Gastrocnemius medialis (tissue), 4 donors: ENCODE measurements at regions not wholly inside any gene's neighbourhood (a gene's known extent, or its start where the extent isn't known, plus 50 kb on each side); places are given as distances from the start of the nearest gene placed in this dataset.

Source experiments
- ATAC-seq, 2 donors: fragments of 150-250 bp; one replicate each; pipeline ENCODE4 v1.9.1; 2016
- DNase-seq, 2 donors: peaks; one replicate each; pipeline ENCODE4 v3.0.0-alpha.2; 2019
- H3K27ac ChIP-seq, 4 donors: fragments of 200-600 bp; sonication (generic); 1 replicate in 1 of 4; 2 replicates in 3 of 4; pipeline ENCODE4 v1.5.1; 2016 to 2018; ENCODE audit warnings: mild to moderate bottlenecking in 2 of 4, moderate library complexity in 1 of 4
- H3K27me3 ChIP-seq, 3 donors: fragments of 200-600 bp; sonication (generic) in 2 of 3; 1 replicate in 1 of 3; 2 replicates in 2 of 3; pipeline versions ENCODE4 v1.5.1 to v1.6.0; 2016 to 2019; ENCODE audit warnings: mild to moderate bottlenecking in 1 of 3, moderate library complexity in 1 of 3
- H3K36me3 ChIP-seq, 2 donors: fragments of 200-600 bp; sonication (generic) in 1 of 2; one replicate each; pipeline ENCODE4 v1.5.1; 2017 to 2018
- H3K4me1 ChIP-seq, 2 donors: fragments of 200-600 bp; sonication (generic) in 1 of 2; one replicate each; pipeline ENCODE4 v1.5.1; 2016 to 2017; ENCODE audit warnings: mild to moderate bottlenecking in 2 of 2
- H3K4me3 ChIP-seq, 4 donors: fragments of 200-600 bp; sonication (generic) in 3 of 4; 1 replicate in 1 of 4; 2 replicates in 3 of 4; pipeline ENCODE4 v1.5.1; 2016 to 2019; ENCODE audit warnings: mild to moderate bottlenecking in 2 of 4
- H3K9me3 ChIP-seq, 3 donors: fragments of 200-600 bp; sonication (generic) in 2 of 3; 1 replicate in 1 of 3; 2 replicates in 2 of 3; pipeline ENCODE4 v1.5.1; 2016 to 2019
- POLR2A ChIP-seq, 2 donors: fragments of 450-650 bp; IDR thresholded peaks; one replicate each; pipeline ENCODE4 v1.6.1; 2017; ENCODE audit warnings: antibody characterized with exemption in 2 of 2, mild to moderate bottlenecking in 2 of 2, moderate library complexity in 2 of 2
- in situ Hi-C, 4 donors: fragments of 200-750 bp; cut with MboI; loops; one replicate each; pipeline versions ENCODE4 v1.15.0 to v1.8.0; 2017; ENCODE audit warnings: low sequenced_read_pairs in 4 of 4
- intact Hi-C: fragments of 100-400 bp; cut with DNase I; formaldehyde crosslinking; loops from one replicate; pipeline ENCODE4 v1.15.1; 2023; ENCODE audit warnings: low total_unique reads
- TF ChIP-seq, protein P1 (sequence below), 5 experiments: fragments of 450-650 bp in 3 of 5; fragments of 200-600 bp in 2 of 5; sonication (generic) in 2 of 5; IDR thresholded peaks in 4 of 5; conservative IDR thresholded peaks in 1 of 5; 1 replicate in 4 of 5; 2 replicates in 1 of 5; pipeline ENCODE4 v1.5.1; 2016 to 2019; ENCODE audit warnings: antibody characterized with exemption in 5 of 5, mild to moderate bottlenecking in 3 of 5, moderate library complexity in 3 of 5

DNA sequence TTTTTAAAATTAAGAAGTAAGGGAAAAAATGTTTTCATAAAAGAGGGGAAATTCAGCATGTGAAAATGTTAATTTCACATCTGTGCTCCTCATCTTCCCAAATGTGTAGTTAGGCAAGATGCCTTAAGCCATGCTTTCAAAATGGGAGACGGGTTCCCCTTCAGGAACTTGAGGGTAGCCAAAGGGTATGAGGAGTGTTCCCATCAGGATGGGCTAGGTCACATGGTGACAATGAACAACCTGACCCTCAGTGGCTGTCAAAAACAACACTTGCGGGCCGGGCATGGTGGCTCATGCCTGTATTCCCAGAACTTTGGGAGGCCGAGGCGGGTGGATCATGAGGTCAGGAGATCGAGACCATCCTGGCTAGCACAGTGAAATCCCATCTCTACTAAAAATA, 178.0 kb downstream of the ACTL7B start:
- no peaks in the 10 kb centered on the region for H3K36me3 ChIP-seq
- ATAC-seq (no peak), DNase-seq (no peak)
- H3K4me3 ChIP-seq: no peak overlapping the region
- no peaks in the 10 kb centered on the region for H3K27me3 ChIP-seq
- in situ Hi-C loops (no loop called here), intact Hi-C loops (no loop called here)
- no peaks in the 10 kb centered on the region for H3K4me1 ChIP-seq
- TF ChIP-seq POLR2A (IDR thresholded peaks at IDR 0.05): no peak
- TF ChIP-seq, protein P1, sequence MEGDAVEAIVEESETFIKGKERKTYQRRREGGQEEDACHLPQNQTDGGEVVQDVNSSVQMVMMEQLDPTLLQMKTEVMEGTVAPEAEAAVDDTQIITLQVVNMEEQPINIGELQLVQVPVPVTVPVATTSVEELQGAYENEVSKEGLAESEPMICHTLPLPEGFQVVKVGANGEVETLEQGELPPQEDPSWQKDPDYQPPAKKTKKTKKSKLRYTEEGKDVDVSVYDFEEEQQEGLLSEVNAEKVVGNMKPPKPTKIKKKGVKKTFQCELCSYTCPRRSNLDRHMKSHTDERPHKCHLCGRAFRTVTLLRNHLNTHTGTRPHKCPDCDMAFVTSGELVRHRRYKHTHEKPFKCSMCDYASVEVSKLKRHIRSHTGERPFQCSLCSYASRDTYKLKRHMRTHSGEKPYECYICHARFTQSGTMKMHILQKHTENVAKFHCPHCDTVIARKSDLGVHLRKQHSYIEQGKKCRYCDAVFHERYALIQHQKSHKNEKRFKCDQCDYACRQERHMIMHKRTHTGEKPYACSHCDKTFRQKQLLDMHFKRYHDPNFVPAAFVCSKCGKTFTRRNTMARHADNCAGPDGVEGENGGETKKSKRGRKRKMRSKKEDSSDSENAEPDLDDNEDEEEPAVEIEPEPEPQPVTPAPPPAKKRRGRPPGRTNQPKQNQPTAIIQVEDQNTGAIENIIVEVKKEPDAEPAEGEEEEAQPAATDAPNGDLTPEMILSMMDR (IDR thresholded peaks at IDR 0.05 in 4 of 5, conservative IDR thresholded peaks at IDR 0.05 in 1 of 5): no peak
- H3K27ac ChIP-seq: no peak overlapping the region
- no peaks in the 10 kb centered on the region for H3K9me3 ChIP-seq

DNA sequence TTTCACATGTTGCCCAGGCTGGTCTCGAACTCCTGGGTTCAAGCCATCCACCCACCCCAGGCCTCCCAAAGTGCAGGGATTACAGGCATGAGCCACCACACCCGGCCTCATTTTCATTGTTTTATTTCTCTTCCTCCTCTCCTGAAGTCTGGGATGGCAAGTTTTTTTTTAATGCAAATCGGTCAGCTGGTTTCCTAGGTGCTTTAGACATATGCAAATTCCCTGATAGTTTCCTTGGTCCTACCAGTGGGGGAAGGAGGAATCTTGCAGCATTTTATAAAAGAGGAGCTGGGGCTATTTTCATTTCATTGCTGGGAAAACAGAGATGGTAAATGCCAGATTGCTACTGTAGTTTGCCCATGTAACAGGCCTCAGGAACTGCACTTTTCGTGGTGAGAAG, 179.4 kb downstream of the ACTL7B start:
- H3K9me3 ChIP-seq: no peaks in the 10 kb centered on the region
- no peaks in the 10 kb centered on the region for H3K27me3 ChIP-seq
- ATAC-seq (no peak), DNase-seq (no peak)
- H3K4me1 ChIP-seq: no peaks in the 10 kb centered on the region
- H3K27ac ChIP-seq: no peak overlapping the region
- intact Hi-C loops (no loop called here), in situ Hi-C loops (no loop called here)
- TF ChIP-seq POLR2A (IDR thresholded peaks at IDR 0.05): no peak
- H3K36me3 ChIP-seq: no peaks in the 10 kb centered on the region
- no peak overlapping the region for H3K4me3 ChIP-seq

DNA sequence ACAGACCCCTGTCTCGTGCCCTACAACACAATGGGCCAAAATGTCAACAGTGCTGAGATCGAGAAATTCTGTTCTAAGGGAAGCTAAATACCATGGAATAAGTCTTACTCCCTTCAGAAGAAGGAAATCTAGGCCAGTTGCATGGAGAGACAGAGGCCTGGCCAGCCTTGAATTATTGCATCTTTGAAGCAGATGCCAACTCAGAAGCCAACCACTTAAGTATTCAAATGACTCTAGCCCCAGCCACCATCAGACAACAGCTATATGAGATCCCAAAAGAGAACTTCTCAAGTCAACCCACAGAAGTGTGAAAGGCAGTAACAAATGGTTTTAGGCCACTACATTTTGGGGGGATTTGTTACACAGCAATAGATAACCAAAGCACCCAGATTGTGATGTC, 180.1 kb downstream of the ACTL7B start:
- intact Hi-C loops: no loop called here
- Histone ChIP-seq H3K27me3 (no peaks in the 10 kb centered on the region), H3K4me1 (no peaks in the 10 kb centered on the region), H3K4me3 (no peak overlapping the region), H3K36me3 (no peaks in the 10 kb centered on the region), H3K9me3 (no peaks in the 10 kb centered on the region), H3K27ac (no peak overlapping the region)
- in situ Hi-C loops: no loop called here
- TF ChIP-seq, protein P1 (IDR thresholded peaks at IDR 0.05 in 4 of 5, conservative IDR thresholded peaks at IDR 0.05 in 1 of 5): no peak
- TF ChIP-seq POLR2A (IDR thresholded peaks at IDR 0.05): no peak
- DNase-seq (no peak), ATAC-seq (no peak)

DNA sequence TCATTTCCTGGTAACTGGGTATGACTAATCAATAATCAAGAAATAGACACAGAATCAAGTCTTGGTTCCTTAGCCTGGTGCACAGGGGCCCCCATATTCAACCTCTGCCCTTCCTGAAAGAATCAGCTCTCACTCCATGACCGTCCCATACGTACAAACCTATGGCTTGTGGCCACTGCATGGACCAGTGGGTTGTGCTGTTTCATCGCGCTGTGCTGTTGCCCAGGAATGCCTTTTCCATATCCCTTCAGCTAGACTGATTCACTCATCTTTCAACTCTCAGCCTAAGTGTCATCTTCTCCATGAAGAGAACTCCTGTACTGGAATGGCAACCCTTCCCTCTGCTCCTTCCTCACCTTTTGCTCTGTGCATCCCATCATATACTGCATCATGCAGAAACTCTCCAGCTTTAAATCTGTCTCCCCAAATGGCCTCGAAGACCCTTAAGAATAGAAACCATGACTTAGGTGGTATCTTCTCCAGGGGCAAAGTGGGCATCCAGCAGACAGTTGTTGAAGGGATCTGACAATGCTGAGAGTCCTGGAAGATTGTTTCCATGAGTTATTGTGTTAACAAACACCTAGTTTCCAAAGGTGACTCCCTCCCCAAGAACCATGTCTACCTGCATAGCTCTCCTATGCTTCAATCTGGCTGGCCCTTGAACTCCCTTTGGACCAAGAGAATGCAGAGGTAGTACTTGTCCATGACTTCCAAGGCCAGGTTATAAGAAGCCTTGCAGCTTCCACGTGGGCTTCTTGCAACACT, 180.8 kb downstream of the ACTL7B start:
- H3K27me3 ChIP-seq: no peaks in the 10 kb centered on the region
- no peaks in the 10 kb centered on the region for H3K36me3 ChIP-seq
- ATAC-seq (no peak), DNase-seq (no peak)
- in situ Hi-C loops: no loop called here
- intact Hi-C loops: no loop called here
- no peaks in the 10 kb centered on the region for H3K9me3 ChIP-seq
- no peaks in the 10 kb centered on the region for H3K4me1 ChIP-seq
- H3K27ac ChIP-seq: no peak overlapping the region
- H3K4me3 ChIP-seq: no peak overlapping the region
- TF ChIP-seq, protein P1 (IDR thresholded peaks at IDR 0.05 in 4 of 5, conservative IDR thresholded peaks at IDR 0.05 in 1 of 5): no peak
- TF ChIP-seq POLR2A (IDR thresholded peaks at IDR 0.05): no peak

DNA sequence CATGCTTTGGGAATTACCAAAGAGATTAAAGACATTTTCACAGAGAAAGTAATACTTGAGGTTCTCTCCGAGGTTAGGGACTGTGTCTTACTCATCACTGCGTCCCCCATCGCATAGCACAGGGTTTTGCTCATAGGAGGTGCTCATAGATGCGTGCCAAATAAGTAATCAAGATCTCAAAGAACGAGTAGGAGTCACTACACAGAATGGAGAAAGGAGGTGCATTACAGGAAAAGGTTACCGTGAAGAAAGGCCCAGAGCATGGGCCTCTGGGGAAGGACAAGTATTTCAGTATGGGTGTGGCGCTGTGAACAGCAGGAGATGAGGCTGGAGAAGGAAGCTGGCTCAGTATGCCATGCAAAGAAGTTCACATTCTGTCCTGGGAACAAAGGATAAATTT, 182.4 kb downstream of the ACTL7B start:
- Histone ChIP-seq H3K27me3 (no peaks in the 10 kb centered on the region), H3K4me1 (no peaks in the 10 kb centered on the region), H3K36me3 (no peaks in the 10 kb centered on the region), H3K4me3 (no peak overlapping the region), H3K9me3 (no peaks in the 10 kb centered on the region), H3K27ac (no peak overlapping the region)
- ATAC-seq (no peak), DNase-seq (no peak)
- intact Hi-C loops (no loop called here), in situ Hi-C loops (no loop called here)
- no peak for TF ChIP-seq POLR2A (IDR thresholded peaks at IDR 0.05)
- TF ChIP-seq, protein P1 (IDR thresholded peaks at IDR 0.05 in 4 of 5, conservative IDR thresholded peaks at IDR 0.05 in 1 of 5): no peak
